ENCODE measurements at regions not wholly inside any gene's neighbourhood (a gene's known extent, or its start where the extent isn't known, plus 50 kb on each side); places are given as distances from the start of the nearest gene placed in this dataset.

- 85 to 89% methylated on average over 3 of the region's 3 CpGs for WGBS, 2 donors
- no peaks in the 10 kb centered on the region for H3K27me3 ChIP-seq
- peaks cover 0 to 16% (median 3%) of the 10 kb centered on the region in 4 donors for H3K4me1 ChIP-seq
- intact Hi-C loops (cut with DNase I), result no loop called here
- no peak overlapping the region for H3K27ac ChIP-seq
- no peak for DNase-seq
- TF ChIP-seq POLR2A (IDR thresholded peaks at IDR 0.05) (no peak), POLR2AphosphoS5 (IDR thresholded peaks at IDR 0.05) (no peak), EP300 (IDR thresholded peaks at IDR 0.05) (no peak), CTCF (IDR thresholded peaks at IDR 0.05) (no peak)
- no peaks in the 10 kb centered on the region for H3K36me3 ChIP-seq
- H3K4me3 ChIP-seq, result no peak overlapping the region
- no peaks in the 10 kb centered on the region for H3K9me3 ChIP-seq
Measured at GRCh38 chr18:45435810-45436209, 179.5 kb upstream of the SLC14A2 start.

DNA sequence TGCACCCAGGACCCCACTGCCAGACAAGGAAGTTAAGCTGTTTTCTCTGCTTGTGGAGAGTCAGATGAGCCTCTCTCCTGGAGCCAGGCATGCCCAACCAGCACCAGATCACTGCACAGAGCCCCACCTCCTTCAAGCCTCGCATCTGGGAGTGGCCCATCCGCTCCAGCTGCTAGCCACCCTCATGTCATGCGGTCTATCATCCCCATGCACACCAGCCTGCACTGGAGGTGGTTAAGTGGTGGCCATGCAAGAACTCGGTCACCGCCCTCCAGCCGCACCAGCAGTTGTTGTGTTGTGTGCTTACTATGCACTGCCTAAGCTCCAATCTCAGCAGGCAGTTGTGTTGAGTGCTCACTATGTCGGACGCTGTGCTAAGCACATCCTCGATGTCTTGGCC, 177.9 kb upstream of the SLC14A2 start:
- DNase-seq, result no peak
- Histone ChIP-seq H3K36me3 (no peaks in the 10 kb centered on the region), H3K9me3 (no peaks in the 10 kb centered on the region), H3K4me3 (no peak overlapping the region), H3K27ac (no peak overlapping the region), H3K4me1 (peaks cover 0 to 19% (median 3%) of the 10 kb centered on the region in 4 donors), H3K27me3 (no peaks in the 10 kb centered on the region)
- TF ChIP-seq CTCF (IDR thresholded peaks at IDR 0.05), result no peak
- intact Hi-C loops (cut with DNase I), result no loop called here
- 93 to 95% methylated on average over 9 of the region's 9 CpGs for WGBS, 2 donors

DNA sequence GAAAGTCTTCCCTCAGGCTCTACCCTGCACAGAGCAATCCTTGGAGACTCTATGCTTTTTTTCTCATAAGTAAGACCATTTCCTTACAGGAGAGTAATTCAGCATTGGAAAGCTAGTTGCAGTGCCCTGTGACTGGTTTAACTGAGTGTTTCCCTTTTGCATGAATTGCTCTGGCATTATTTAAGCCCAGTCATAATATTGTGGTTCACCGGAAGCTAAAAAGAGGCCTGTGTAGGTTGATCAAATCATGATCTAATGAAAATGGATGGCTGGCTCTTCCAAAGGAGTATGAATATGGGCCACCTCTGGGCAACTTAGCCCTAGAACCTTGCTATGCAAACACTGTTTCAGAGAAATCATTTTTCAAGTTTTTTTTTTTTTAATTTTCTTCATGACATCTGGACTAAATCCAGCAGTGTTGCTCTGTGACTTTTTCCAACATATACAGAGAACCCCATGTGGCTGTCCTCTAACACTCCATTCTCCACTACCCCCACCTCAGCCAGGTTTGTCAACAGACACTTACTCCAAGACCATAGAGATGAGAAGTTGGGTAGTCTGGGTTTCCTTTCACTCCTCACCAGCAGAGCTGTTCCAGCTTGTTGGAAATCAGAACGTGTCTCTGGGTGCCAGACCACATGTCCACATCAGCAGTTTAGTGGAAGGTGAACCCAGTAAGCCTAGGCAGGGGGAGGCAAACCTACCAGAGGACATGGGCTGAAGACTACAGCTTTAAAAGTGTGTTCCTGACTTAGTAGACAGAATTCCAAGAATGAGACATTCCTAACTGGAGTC, 175.2 kb upstream of the SLC14A2 start:
- TF ChIP-seq CTCF (IDR thresholded peaks at IDR 0.05), result no peak
- no peak for TF ChIP-seq POLR2A (IDR thresholded peaks at IDR 0.05)
- intact Hi-C loops (cut with DNase I), result loop anchor here (5.0 kb wide), 1 partner anchor 763 kb away; no protein-coding TSS in a partner anchor
- no peak overlapping the region for H3K27ac ChIP-seq
- no peaks in the 10 kb centered on the region for H3K27me3 ChIP-seq
- H3K4me1 ChIP-seq, result peaks cover 0 to 19% (median 3%) of the 10 kb centered on the region in 4 donors
- H3K4me3 ChIP-seq, result no peak overlapping the region
- H3K36me3 ChIP-seq, result no peaks in the 10 kb centered on the region
- H3K9me3 ChIP-seq, result no peaks in the 10 kb centered on the region
- DNase-seq, result no peak
- WGBS, 2 donors, result 83 to 89% methylated on average over 2 of the region's 2 CpGs

DNA sequence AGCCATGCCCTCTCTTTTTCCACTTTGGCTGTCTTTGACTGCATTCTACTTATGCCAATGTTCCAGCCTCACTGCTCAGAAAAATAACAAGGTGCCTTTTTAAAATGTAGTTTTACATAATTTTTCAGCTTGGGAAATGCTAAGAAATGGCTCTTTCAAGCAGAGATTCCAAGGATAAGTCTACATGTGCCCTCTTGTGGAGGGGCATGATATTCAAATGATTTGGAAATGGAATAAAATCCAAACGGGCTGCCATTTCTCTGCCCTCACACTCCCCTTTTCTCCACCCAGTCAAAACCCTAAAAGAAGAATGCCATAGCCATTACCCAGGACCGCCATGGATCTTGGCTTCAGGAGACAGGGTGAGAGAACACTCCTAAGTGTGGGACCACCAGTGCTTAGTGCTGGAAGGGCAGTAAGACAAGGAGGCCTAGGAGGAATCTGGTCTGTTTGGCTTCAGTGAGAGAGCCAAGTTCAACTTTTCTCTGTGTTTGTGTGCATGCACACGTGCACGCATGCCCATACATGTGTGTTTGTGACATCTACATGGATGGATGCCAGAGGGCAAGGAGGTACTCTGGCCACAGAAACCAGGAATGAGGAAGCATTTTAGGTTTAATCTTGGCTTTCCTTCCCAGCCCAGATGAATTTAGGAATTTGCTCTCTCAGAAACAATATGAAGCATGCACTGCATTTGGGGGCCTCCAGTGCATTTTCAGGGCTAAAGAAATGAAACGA, 174.0 kb upstream of the SLC14A2 start:
- Histone ChIP-seq H3K27me3 (no peaks in the 10 kb centered on the region), H3K27ac (no peak overlapping the region), H3K4me3 (no peak overlapping the region), H3K36me3 (no peaks in the 10 kb centered on the region), H3K4me1 (peaks cover 0 to 19% (median 3%) of the 10 kb centered on the region in 4 donors), H3K9me3 (no peaks in the 10 kb centered on the region)
- TF ChIP-seq CTCF (IDR thresholded peaks at IDR 0.05) (peak in 1 of 4 experiments; percentile 13), EP300 (IDR thresholded peaks at IDR 0.05) (no peak), POLR2AphosphoS5 (IDR thresholded peaks at IDR 0.05) (no peak)
- DNase-seq, result no peak
- intact Hi-C loops (cut with DNase I), result loop anchor here (5.0 kb wide), 1 partner anchor 764 kb away; no protein-coding TSS in a partner anchor
- WGBS, 2 donors, result 64 to 78% methylated on average over 5 of the region's 5 CpGs
